Keratinocyte (primary cell): ENCODE measurements at regions not wholly inside any gene's neighbourhood (a gene's known extent, or its start where the extent isn't known, plus 50 kb on each side); places are given as distances from the start of the nearest gene placed in this dataset.

ENCODE experiments used
- DNase-seq: peaks from one replicate; pipeline ENCODE4 v3.0.0-alpha.2; 2011; ENCODE audit warnings: low read depth, missing footprints, low spot score
- FAIRE-seq: peaks from 2 replicates; lab custom pipeline; 2011; peaks lifted over from hg19 to GRCh38; lab: Jason Lieb, UNC
- H2AFZ ChIP-seq: 2 replicates; pipeline ENCODE4 v1.6.0; 2012; ENCODE audit warnings: low read length, control low read depth, inconsistent platforms; ENCODE audit not compliant: control insufficient read depth
- H3K27ac ChIP-seq: 2 replicates; pipeline ENCODE4 v1.5.1; 2011; ENCODE audit warnings: low read length; ENCODE audit not compliant: control insufficient read depth, insufficient read depth
- H3K27me3 ChIP-seq: 3 replicates; pipeline ENCODE4 v1.6.0; 2011; ENCODE audit warnings: low read length; ENCODE audit not compliant: control insufficient read depth, insufficient read depth; ENCODE audit errors: extremely low read depth
- H3K36me3 ChIP-seq, 2 experiments: 2 replicates in 1 of 2; 3 replicates in 1 of 2; pipeline ENCODE4 v1.5.1; 2011; ENCODE audit warnings: low read length in 2 of 2, mild to moderate bottlenecking in 1 of 2; ENCODE audit not compliant: control insufficient read depth in 2 of 2, insufficient read depth in 2 of 2; ENCODE audit errors: extremely low read depth in 1 of 2
- H3K4me1 ChIP-seq: 3 replicates; pipeline ENCODE4 v1.5.1; 2011; ENCODE audit warnings: low read length; ENCODE audit not compliant: control insufficient read depth, insufficient read depth; ENCODE audit errors: extremely low read depth
- H3K4me2 ChIP-seq: 3 replicates; pipeline ENCODE4 v1.6.0; 2011; ENCODE audit warnings: low read depth, low read length; ENCODE audit not compliant: control insufficient read depth, insufficient read depth; ENCODE audit errors: extremely low read depth
- H3K4me3 ChIP-seq, 3 experiments: fragments of 200-600 bp in 1 of 3; sonication (generic) in 1 of 3; 2 replicates in 2 of 3; 3 replicates in 1 of 3; pipeline ENCODE4 v1.5.1; 2011 to 2016; ENCODE audit warnings: low read length in 3 of 3, mild to moderate bottlenecking in 3 of 3, control low read depth in 2 of 3, inconsistent platforms in 1 of 3, low read depth in 1 of 3, mixed read lengths in 1 of 3, mixed run types in 1 of 3, moderate library complexity in 1 of 3; ENCODE audit not compliant: control insufficient read depth in 2 of 3, insufficient read depth in 2 of 3; ENCODE audit errors: extremely low read depth in 1 of 3
- H3K79me2 ChIP-seq: 2 replicates; pipeline ENCODE4 v1.6.0; 2012; ENCODE audit warnings: low read length; ENCODE audit not compliant: control insufficient read depth, insufficient read depth
- H3K9ac ChIP-seq: 3 replicates; pipeline ENCODE4 v1.6.0; 2011; ENCODE audit warnings: low read length; ENCODE audit not compliant: control insufficient read depth, insufficient read depth; ENCODE audit errors: extremely low read depth
- H3K9me1 ChIP-seq: 3 replicates; pipeline ENCODE4 v1.6.0; 2011; ENCODE audit warnings: low read length; ENCODE audit not compliant: control insufficient read depth, insufficient read depth; ENCODE audit errors: extremely low read depth
- H3K9me3 ChIP-seq: 2 replicates; pipeline ENCODE4 v1.5.1; 2012; ENCODE audit warnings: low read depth, low read length; ENCODE audit not compliant: control insufficient read depth
- H4K20me1 ChIP-seq: 3 replicates; pipeline ENCODE4 v1.6.0; 2011; ENCODE audit warnings: low read length; ENCODE audit not compliant: control insufficient read depth, insufficient read depth; ENCODE audit errors: extremely low read depth
- EZH2 ChIP-seq: IDR thresholded peaks from one replicate; pipeline ENCODE4 v1.6.1; 2012; ENCODE audit warnings: inconsistent platforms, mild to moderate bottlenecking, low read length, moderate library complexity
- dilution Hi-C: fragments of 300-500 bp; cut with MboI; formaldehyde crosslinking; loops from one replicate; pipeline ENCODE4 v1.7.0; 2020; ENCODE audit warnings: low sequenced_read_pairs; ENCODE audit not compliant: extremely low pct_ligation_motif_present
- TF ChIP-seq, protein P1 (sequence below), 3 experiments: IDR thresholded peaks in 1 of 3; conservative IDR thresholded peaks in 1 of 3; optimal IDR thresholded peaks in 1 of 3; 2 replicates in 2 of 3; 3 replicates in 1 of 3; pipeline versions ENCODE3 to v1.5.1; 2011; ENCODE audit warnings: low read length in 3 of 3, mild to moderate bottlenecking in 3 of 3, moderate library complexity in 2 of 3, control low read depth in 1 of 3, inconsistent platforms in 1 of 3; ENCODE audit not compliant: insufficient read depth in 2 of 3; ENCODE audit errors: extremely low read depth in 1 of 3

DNA sequence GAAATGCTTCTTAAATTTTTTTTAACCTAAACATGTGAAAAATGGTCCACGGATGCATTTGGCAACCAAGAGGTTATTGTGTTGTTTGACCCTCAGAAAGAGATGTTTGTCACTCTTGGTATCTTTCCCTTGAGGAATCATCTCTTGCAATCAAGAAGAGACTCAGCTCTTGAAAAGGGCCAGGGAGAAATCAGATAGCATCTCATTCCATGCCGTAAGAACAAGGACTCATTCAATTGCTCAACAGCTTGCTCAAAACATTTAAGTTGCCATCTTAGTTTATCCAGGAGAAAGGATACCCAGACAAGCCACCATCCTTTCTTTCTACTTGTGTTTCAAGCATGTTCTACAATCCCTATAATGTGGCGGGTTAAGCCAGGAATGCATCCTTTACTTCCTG lies 209.5 kb upstream of the LNX1 start:
- no peaks in the 10 kb centered on the region for H4K20me1 ChIP-seq
- dilution Hi-C loops, result no loop called here

DNA sequence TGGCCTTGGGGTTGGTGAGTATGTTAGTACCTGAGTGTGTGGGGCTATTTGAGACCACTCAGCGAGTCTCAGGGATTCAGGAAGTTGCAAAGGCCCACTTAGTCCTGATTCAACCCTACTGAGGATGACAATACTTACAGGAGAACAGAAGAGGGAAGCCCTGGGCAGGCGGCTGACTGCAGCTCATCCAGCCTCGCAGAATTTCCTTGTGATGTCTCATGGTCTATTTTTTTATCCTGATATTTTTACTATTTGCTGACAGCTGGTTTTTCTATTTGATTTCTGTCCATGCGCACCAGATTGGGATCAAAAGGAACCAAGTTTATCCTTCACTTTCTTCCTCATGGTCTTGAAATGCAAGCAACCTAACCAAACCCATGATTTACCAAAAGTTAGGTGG lies 201.8 kb upstream of the LNX1 start:
- Histone ChIP-seq H3K27me3 (peaks cover 2% of the 10 kb centered on the region), H2AFZ (no peak overlapping the region), H3K4me2 (no peak overlapping the region), H3K4me3 (no peak overlapping the region), H3K79me2 (no peaks in the 10 kb centered on the region), H3K36me3 (no peaks in the 10 kb centered on the region), H3K9me1 (no peaks in the 10 kb centered on the region), H3K9ac (no peak overlapping the region), H4K20me1 (no peaks in the 10 kb centered on the region), H3K27ac (no peak overlapping the region), H3K4me1 (no peaks in the 10 kb centered on the region), H3K9me3 (no peaks in the 10 kb centered on the region)
- TF ChIP-seq, protein P1, sequence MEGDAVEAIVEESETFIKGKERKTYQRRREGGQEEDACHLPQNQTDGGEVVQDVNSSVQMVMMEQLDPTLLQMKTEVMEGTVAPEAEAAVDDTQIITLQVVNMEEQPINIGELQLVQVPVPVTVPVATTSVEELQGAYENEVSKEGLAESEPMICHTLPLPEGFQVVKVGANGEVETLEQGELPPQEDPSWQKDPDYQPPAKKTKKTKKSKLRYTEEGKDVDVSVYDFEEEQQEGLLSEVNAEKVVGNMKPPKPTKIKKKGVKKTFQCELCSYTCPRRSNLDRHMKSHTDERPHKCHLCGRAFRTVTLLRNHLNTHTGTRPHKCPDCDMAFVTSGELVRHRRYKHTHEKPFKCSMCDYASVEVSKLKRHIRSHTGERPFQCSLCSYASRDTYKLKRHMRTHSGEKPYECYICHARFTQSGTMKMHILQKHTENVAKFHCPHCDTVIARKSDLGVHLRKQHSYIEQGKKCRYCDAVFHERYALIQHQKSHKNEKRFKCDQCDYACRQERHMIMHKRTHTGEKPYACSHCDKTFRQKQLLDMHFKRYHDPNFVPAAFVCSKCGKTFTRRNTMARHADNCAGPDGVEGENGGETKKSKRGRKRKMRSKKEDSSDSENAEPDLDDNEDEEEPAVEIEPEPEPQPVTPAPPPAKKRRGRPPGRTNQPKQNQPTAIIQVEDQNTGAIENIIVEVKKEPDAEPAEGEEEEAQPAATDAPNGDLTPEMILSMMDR (optimal IDR thresholded peaks at IDR 0.05 in 1 of 3, IDR thresholded peaks at IDR 0.05 in 1 of 3, conservative IDR thresholded peaks at IDR 0.05 in 1 of 3; ENCODE audit: extremely low read depth in 1 of 3, insufficient read depth in 2 of 3, low read length in 3 of 3), result no peak
- no peak for TF ChIP-seq EZH2
- dilution Hi-C loops, result no loop called here
- FAIRE-seq (no peak), DNase-seq (no peak)

More for the DNA sequence above, 209.5 kb upstream of the LNX1 start:
- FAIRE-seq, result no peak
- H3K9me3 ChIP-seq, result no peaks in the 10 kb centered on the region
- H3K27ac ChIP-seq, result no peak overlapping the region
- H3K4me1 ChIP-seq, result no peaks in the 10 kb centered on the region
- H3K4me3 ChIP-seq, result no peak overlapping the region
- no peak for DNase-seq
- no peaks in the 10 kb centered on the region for H3K9me1 ChIP-seq
- H3K79me2 ChIP-seq, result no peaks in the 10 kb centered on the region
- H3K4me2 ChIP-seq, result no peak overlapping the region
- no peaks in the 10 kb centered on the region for H3K36me3 ChIP-seq
- no peaks in the 10 kb centered on the region for H3K27me3 ChIP-seq
- no peak for TF ChIP-seq EZH2
- TF ChIP-seq, protein P1 (optimal IDR thresholded peaks at IDR 0.05 in 1 of 3, IDR thresholded peaks at IDR 0.05 in 1 of 3, conservative IDR thresholded peaks at IDR 0.05 in 1 of 3; ENCODE audit: extremely low read depth in 1 of 3, insufficient read depth in 2 of 3, low read length in 3 of 3), result no peak
- H2AFZ ChIP-seq, result no peak overlapping the region
- no peak overlapping the region for H3K9ac ChIP-seq
